HT-29 (cell line): ENCODE measurements at regions not wholly inside any gene's neighbourhood (a gene's known extent, or its start where the extent isn't known, plus 50 kb on each side); places are given as distances from the start of the nearest gene placed in this dataset.

Source experiments
- DNase-seq: peaks from one replicate; pipeline ENCODE4 v3.0.0-alpha.2; 2015; ENCODE audit warnings: low spot score

DNA sequence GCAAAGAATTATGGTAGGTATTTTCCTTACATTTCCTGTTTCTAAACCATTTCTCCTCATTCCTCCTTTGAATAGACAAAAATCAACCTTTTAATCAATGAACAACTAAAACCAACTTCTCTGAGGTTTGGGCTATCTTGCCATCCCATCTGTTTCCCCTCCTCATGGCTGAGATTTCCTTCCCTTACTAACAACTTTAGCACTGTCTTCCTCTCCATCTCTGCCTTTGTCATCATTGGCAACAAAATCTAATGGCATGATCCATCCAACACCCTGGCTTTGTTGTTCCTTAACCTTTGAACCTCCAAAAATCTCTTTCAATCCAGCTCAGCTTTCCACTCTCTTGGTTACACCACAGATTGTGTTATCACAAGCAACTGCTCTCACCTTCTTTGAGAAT, 95.3 kb upstream of the FAM136A start:
- no peak for DNase-seq

DNA sequence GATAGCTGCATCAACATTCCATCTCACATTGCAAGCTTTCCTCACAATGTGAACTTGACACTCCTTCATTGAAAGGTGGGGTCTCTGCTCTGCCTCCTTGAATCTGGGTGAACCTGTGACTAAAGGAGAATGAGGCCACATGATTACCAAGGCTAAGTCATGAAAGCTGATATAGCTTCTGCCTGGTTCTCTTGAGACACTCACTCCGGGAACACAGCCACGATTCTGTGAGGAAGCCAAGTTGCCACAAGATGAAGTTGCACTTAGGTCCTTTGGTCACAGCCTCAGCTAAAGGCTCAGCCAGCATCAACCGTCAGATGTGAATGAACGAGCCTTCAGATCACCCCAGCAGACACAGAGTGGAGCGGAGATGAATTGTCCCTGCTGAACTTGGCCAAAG, 94.7 kb upstream of the FAM136A start:
- no peak for DNase-seq

DNA sequence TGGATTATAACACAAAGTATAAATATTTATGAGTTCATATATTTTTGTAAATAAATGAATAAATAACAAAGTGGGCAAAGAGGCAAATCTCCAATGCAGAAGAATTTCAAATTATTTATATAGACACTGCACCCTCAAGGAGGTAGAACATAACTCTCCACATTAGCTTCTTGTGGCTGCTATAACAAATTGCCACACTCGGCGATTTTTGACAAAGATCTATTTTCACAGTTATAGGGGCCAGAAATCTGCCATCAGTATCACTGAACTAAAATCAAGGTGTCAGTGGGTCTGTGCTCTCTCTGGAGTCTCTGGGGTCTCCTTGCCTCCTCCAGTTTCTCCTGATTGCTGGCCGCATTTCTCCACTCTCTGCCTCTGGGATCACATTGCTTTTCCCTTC, 92.0 kb upstream of the FAM136A start:
- no peak for DNase-seq

DNA sequence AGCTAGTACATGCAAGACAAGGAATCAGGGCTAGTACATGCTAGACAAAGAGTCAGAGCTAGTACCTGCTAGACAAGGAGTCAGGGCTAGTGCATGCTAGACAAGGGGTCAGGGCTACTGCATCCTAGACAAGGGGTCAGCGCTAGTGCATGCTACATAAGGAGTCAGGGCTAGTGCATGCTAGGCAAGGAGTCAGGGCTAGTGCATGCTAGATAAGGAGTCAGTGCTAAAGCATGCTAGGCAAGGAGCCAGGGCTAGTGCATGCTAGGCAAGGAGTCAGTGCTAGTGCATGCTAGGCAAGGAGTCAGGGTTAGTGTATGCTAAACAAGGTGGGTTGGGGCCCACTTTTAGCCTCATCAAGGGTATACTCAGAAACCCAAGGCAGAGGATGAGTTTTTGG, 90.1 kb upstream of the FAM136A start:
- no peak for DNase-seq

DNA sequence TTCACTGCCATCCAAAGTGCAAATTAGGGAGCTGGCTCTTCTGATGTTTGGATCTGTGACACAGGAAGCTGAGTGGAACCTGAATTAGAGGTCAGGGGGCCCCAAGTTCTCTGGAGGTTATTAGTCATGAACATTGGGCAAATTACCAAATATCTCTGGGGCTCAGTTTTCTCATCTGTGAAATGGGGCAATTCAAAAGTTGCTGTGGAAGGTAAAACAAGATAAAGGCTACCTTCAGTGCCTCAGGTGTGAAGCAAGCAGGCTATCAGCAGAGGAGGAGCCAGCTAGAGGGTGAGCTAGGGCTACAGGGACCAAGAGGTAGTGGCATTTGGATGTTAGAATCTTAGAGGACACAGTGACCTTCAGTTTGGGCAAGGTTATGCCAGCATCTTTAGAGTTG, 89.4 kb upstream of the FAM136A start:
- DNase-seq = no peak

DNA sequence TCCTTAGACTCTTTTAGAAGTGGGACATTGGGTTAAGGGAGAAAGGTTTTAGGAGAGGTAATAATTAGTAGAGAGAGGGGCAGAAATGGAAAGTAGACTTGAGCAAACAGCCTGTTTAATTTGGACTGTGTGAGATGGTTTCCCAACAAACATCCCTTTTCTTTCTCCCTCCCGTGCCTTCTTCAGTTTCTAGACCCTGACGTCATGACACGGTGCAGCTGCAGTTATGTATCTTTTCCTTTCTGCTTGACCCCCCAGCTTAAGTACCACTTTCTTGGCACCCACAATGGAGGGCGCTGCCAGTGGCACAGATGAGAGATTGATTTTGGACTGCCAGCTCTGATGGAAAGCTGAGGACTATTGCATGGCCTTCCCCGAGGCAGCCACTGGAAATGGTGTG, 86.9 kb upstream of the FAM136A start:
- no peak for DNase-seq

DNA sequence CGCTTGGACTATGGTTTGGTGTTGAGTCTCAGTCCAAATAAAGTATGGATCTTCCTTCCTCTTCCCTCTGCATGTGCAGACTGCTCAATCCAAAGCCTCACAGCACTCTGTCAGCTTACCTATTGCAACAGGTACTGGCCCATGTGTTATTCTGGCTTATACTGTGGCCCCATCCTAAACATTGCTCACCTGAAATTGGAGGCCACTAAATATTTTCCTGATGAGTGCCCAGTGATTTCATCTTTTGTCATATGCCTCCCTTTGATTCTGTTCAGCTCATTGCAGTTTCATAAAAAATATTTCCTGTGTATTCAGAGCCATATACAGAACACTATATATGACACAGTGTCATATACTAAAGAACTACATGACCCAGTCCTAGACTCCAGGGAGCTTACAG, 86.3 kb upstream of the FAM136A start:
- DNase-seq = no peak

DNA sequence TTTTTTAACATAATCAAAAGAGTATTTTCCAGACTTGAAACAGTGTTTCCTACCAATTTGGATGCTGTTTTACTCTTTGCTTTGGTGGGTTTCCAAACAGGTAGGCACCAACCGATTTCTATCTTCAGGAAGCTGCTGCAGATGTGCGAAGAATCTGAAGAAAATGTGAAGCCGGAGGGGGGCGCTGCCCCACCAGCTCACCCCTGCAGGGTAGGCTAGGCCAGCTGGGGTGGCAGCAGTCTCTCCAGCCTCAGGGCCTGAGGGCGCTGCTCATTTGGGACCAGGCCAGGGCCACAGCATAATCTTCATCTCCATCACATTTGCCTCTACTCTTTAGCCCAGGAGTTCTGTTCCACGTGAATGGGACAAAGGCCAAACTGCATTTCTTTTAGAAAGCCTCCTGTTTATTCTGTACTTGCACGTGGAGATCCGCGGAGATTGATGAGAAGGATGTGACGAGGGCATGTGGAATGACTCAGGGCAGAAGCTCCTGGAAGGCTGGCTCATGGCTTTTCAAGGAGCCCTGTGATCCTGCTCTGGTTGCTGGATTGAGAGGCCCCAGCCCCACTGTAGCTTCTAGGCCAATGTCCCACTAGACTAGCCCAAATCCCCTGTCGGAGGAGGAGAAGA, 84.2 kb upstream of the FAM136A start:
- DNase-seq = no peak

DNA sequence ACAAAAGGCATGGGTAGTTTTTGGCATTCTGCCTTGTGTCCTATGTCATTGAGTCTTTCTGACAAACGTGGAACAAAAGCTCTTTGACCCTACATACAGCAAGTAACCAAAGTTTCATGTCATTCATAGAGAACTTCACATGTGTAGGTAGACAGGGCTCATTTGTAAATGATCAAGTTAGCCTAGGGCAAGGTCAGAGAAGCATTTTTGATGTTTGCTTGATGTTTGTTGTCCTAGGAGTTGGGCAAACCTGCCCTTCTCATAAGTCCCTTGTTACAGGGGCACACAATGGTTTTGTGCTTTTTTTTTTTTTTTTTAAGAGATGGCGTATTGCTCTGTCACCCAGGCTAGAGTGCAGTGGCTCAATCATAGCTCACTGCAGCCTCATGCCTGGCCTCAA, 83.3 kb upstream of the FAM136A start:
- DNase-seq = no peak

DNA sequence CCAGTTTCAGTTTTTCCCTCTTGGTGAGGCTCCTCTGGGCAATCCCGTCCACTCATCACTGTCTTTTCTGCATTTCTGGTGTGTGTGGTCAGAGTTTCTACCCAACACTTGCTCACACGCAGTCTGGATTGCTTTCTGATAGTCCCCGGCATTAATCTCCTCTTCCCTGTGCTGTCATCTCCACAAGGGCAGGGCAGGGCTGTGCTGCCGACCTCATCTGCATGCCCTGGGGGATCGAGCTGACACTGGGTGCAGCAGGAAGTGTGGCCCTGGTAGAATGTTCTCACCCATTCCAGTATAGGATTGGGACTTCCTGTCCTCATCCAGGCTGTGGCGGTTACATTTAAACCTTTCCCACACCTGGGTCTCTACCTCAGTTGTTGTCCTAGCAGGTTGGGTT, 80.0 kb upstream of the FAM136A start:
- DNase-seq = peak; percentile 50

DNA sequence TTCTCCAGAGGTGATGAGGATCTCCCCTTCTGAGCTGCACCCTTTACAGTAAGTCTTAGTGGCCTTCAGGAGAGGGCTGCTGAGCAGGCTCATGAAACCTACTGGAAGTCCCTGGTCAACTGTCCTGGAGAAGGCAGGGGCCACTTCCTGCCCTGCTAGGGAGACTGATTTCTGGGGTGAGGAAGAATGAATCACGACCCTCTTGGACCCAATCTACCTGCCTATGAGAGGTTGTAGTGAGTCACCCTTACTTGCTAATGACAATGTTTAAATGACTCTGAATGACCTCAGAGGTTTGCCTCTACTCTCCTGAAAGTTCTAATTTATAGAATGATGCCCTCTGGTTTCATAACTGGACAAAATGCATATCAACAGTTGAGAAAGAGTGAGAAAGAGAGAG, 79.4 kb upstream of the FAM136A start:
- no peak for DNase-seq

DNA sequence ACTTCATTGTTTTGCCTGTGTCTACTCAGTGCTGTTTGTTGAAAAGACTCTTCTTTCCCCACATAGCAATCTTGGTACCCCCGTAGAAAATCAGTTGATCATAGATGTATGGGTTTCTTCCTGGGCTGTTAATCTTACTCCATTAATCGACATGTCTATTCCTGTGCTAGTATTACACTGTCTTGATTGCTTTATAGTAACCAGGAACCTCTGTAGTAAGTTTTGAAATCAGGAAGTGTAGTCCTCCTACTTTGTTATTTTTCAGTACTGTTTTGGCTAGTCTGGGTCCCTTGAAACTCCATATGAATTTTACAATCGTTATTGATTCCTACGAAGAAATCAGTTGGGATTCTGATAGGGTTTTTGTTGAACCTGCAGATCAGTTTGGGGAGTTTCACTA, 78.8 kb upstream of the FAM136A start:
- DNase-seq = no peak

DNA sequence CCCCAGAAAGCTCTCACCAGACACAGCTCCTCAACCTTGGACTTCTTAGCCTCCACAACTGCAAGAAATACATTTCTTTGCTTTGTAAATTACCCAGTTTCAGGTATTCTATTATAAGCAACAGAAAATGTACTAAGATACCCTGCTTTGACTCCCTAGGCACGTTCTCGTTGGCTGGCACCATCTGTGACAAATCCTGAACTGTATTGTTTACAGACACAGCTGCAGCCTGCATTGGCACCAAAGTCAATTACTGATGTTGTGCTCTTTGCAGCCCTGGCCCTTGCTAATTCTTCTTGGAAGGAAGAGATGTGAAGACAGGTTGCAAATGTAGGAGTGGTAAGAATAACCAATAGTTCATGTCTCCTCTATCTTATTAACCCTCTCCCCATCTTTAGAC, 72.7 kb upstream of the FAM136A start:
- no peak for DNase-seq

DNA sequence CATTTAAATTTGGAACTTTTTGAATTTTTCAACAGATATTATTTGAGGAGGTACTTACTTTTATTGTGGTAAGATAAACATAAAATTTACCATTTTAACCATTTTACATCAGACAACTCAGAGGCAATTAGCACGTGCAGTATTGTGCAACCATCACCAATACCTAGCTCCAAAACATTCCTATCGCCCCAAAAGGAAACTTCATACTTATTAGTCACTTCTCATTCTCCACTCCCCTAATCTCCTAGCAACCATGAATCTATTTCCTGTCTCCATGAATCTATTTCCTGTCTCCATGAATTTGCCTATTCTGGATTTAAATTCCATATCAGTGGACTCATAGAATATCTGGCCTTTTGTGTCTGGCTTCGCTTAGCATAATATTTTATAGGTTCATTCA, 69.9 kb upstream of the FAM136A start:
- no peak for DNase-seq

DNA sequence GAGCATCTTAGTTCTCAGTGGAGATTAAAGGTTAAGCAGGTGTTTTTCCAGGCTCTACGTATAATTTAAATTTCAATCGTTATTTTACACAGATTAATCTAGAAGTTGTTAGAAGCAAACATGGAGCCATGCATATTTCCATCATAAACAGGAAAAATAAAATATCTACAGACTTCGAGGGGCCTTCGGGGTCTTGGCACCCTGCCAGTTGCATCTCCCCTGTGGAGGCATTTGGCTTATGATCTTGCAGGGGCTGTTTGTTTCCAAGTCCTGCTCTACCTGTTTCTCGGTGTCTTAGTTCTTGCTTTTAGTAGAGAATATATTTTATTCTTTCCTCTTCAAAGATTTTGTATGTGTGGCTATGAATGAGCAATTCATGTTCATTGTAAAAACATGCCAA, 67.2 kb upstream of the FAM136A start:
- DNase-seq = no peak

DNA sequence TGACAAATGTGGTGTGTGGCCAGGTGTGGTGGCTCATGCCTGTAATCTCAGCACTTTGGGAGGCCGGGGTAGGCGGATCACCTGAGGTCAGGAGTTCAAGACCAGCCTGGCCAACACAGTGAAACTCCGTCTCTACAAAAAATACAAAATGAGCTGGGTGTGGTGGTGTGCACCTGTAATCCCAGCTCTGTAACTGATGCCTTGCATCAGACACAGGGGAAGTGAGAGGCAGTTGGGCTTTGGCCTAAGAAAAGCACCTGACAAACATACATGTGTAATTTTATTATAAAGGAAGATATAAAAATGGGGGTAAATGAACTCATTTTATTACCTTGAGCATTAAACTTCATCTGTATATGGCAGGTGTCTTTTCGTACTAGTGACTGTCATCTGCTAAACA, 66.7 kb upstream of the FAM136A start:
- no peak for DNase-seq

DNA sequence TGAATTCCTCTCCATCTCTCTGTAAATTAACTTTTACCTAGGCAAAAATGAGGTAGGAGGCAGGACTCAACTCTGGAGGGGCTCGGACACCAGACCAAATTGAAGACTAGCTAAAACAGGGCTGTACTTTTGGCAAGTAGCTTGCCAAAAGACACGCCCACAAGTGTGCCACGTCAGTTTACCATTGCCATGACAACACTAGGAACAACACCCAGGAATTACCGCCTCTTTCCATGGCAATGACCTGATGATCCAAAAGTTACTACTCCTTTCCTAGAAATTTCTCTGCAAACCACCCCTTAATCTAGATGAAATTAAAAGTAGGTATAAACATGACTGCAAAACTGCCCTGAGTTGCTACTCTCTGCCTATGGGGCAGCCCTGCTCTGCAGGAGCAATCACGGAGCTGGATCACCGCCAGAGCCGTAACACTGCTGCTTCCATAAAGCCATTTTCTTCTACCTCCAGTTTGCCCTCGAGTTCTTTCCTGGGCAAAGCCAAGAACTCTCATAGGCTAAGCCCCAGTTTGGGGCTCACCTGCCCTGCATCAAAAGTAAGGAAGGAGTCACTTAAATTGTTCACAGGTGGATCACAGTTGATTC, 66.0 kb upstream of the FAM136A start:
- peak; percentile 54 for DNase-seq

DNA sequence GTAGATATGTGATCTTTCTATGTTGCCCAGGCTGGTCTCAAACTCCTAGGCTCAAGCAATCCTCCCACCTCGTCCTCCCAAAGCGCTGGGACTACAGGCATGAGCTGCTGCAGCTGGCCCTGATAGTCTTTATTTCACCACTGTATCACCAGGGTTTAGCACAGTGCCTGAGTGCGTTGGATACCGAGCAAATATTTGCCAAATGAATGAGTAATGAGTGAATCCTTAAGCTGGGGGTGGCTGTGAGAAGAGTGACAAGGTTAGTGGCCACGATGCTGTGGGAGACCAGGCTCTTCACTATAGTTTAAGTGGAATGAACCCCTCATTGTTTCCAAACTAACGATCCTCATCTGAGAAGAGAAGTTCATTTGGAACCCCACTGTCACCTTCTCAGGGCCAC, 60.8 kb upstream of the FAM136A start:
- DNase-seq = peak; percentile 7

DNA sequence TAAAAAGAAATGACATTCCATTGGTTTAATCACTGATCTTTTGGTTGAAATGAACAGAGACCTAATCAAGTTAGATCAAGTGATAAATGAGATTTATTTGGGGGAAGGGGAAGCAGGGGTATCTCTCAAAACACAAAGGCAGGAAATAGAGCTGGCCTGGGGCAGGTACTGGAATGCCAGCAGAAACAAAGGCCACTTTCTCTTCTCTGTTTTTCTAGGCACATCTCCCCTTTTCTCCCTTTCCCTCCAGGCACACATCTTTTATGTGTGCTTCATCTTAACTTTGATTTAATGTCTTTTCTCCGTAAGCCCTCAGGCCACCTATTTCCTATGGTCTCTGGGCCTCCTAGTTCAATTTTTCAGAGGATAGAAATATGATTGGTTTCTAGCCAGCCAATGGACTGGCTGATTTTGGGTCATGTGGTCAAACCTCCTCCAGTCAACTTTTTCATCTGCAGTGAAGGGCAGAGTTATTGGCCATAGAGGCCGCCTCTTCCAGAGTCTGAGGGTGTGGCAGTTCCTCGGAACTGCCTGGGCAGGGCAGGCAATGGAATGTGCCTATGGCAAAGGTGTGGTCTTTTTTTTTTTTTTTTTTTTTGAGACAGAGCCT, 58.9 kb upstream of the FAM136A start:
- peak; percentile 10 for DNase-seq

DNA sequence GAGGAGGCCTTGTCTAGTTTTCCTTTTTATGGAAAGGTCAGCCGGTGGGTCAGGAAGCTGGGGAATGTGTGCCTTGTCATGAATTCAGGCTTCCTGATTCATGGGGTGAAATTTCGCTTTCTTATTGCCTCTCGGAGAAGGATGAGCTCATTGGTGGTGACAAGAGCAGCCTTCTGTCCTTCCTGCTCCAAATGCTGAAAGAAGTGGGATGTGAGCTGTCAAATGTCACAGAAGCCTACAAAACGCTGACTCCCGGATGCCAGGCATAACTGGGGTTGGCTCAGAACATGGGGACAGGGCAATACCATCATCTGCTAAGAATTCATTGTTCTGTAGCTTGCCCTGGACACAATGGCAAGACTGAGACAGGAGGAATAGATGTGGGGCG, 55.8 kb upstream of the FAM136A start:
- no peak for DNase-seq

DNA sequence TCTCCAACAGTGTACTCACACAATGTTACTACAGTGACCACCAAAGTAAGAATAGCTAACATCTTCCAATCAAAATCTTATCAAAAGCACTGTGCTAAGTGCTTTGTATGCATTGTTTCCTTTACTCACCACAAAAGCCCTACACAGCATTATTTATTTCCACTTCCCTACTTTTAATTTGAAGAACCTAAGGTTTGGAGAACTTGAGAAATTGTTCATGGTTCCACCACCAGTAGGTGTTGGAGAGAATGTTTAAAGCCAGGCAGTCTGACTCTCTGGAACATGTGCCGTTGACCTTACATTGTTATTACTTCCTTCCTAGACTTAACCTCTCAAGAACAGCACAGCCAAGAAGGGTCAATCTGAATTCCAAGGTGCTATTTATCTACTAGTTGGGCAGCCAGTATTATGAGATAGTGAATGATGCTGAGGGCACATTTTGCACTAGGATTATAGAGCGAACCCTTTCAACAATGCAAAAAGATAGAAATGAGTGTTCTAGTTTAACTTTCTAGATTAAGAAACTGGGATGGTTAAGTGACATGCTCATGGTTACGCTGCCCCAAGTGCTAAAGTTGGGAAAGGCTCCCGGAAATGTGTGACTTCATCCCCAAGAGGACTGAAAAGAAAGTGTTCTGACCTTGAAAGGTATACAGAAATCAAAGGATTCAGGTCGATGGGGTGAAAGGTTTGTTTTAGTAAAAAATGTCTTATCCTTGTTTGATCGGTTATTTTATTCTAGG, 55.2 kb upstream of the FAM136A start:
- no peak for DNase-seq

DNA sequence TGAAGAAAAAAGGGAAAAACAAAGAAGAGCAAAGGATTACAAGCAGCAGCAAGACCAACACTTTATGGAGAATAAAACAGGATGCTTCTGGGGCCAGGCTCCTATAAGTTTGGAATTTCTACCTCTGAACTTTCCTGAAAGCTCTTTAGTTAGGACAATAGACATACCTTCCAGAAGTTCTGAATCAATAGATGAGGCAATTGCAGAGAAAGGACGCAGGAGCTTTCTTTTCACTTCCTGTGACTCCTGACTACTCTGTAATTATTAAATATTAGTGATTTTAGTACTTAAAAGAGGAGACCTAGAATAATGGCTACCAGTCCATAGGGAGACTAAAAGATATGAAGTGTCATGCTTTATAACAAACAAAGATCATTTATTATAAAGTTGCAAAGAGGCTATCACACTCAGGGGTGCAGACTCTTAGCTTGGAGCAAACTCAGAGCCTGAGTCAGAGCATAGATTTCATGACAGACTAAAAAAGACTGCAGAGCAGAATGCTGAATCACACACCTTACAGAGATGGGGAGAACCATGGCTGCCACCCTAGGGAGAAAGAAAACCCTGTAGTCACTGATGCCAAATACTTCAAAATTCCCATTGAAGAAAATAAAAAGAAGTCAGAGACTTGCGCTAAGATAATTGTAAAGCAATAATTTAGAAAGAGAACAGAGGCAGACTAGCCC, 52.5 kb upstream of the FAM136A start:
- no peak for DNase-seq
